ENCODE measurements at regions not wholly inside any gene's neighbourhood (a gene's known extent, or its start where the extent isn't known, plus 50 kb on each side); places are given as distances from the start of the nearest gene placed in this dataset.

GRCh38 chr13:88601949-88602348, 930.8 kb downstream of the SLITRK5 start:
- ChIA-PET CTCF (no interaction called here), POLR2A (no interaction called here)
- Histone ChIP-seq H3K36me3 (ENCODE audit: control insufficient read depth in 2 of 2, insufficient read depth in 1 of 2, low read length in 2 of 2) (no peaks in the 10 kb centered on the region), H3K4me3 (ENCODE audit: low read depth, low read length) (no peak overlapping the region), H3K9me3 (ENCODE audit: control insufficient read depth, insufficient read depth, low read depth, low read length) (no peaks in the 10 kb centered on the region), H3K4me1 (ENCODE audit: control insufficient read depth, insufficient read depth, low read length) (no peaks in the 10 kb centered on the region), H3K27ac (ENCODE audit: extremely low read depth, low read depth, low read length) (no peak overlapping the region)
- TF ChIP-seq EGR2 (tag by site-specific recombination; IDR thresholded peaks at IDR 0.05; ENCODE audit: low read depth) = no peak
- TF ChIP-seq ZNF433 (tag by site-specific recombination; IDR thresholded peaks at IDR 0.05; ENCODE audit: low read depth) = no peak
- TF ChIP-seq ZIC2 (tag by site-specific recombination; IDR thresholded peaks at IDR 0.05) = no peak
- no peak for TF ChIP-seq ZNF488 (tag by site-specific recombination; IDR thresholded peaks at IDR 0.05)
- no peak for TF ChIP-seq BCL11B (tag by site-specific recombination; IDR thresholded peaks at IDR 0.05; ENCODE audit: low read depth)
- TF ChIP-seq ZBTB10 (tag by site-specific recombination; IDR thresholded peaks at IDR 0.05) = no peak
- no peak for TF ChIP-seq ZNF701 (tag by site-specific recombination; IDR thresholded peaks at IDR 0.05)
- no peak for TF ChIP-seq ZNF555 (tag by site-specific recombination; conservative IDR thresholded peaks at IDR 0.05)
- no peak for TF ChIP-seq ZNF530 (tag by site-specific recombination; IDR thresholded peaks at IDR 0.05; ENCODE audit: low read depth)
- TF ChIP-seq FEZF1 (tag by site-specific recombination; IDR thresholded peaks at IDR 0.05) = no peak
- no peak for TF ChIP-seq ZNF660 (tag by site-specific recombination; IDR thresholded peaks at IDR 0.05)
- TF ChIP-seq ZFP37 (tag by site-specific recombination; IDR thresholded peaks at IDR 0.05) = no peak
- no peak for TF ChIP-seq ZNF274 (IDR thresholded peaks at IDR 0.05; ENCODE audit: low read length)
- TF ChIP-seq ZNF274 (tag by site-specific recombination; IDR thresholded peaks at IDR 0.05; ENCODE audit: borderline replicate concordance) = no peak
- no peak for TF ChIP-seq ZNF155 (tag by site-specific recombination; IDR thresholded peaks at IDR 0.05)

- no peaks in the 10 kb centered on the region for H3K36me3 ChIP-seq (ENCODE audit: control insufficient read depth in 2 of 2, insufficient read depth in 1 of 2, low read length in 2 of 2)
- H3K4me1 ChIP-seq (ENCODE audit: control insufficient read depth, insufficient read depth, low read length) = no peaks in the 10 kb centered on the region
- no peak for TF ChIP-seq ZSCAN18 (tag by site-specific recombination; IDR thresholded peaks at IDR 0.05)
- no peak overlapping the region for H3K27ac ChIP-seq (ENCODE audit: extremely low read depth, low read depth, low read length)
- no peak overlapping the region for H3K4me3 ChIP-seq (ENCODE audit: low read depth, low read length)
- ChIA-PET POLR2A (no interaction called here), CTCF (no interaction called here)
- no peaks in the 10 kb centered on the region for H3K9me3 ChIP-seq (ENCODE audit: control insufficient read depth, insufficient read depth, low read depth, low read length)
These were observed 931.9 kb downstream of the SLITRK5 start for GRCh38 chr13:88602786-88603777.

GRCh38 chr13:88617176-88617575, 946.0 kb downstream of the SLITRK5 start:
- Histone ChIP-seq H3K4me1 (ENCODE audit: control insufficient read depth, insufficient read depth, low read length) (no peaks in the 10 kb centered on the region), H3K4me3 (ENCODE audit: low read depth, low read length) (no peak overlapping the region), H3K9me3 (ENCODE audit: control insufficient read depth, insufficient read depth, low read depth, low read length) (no peaks in the 10 kb centered on the region), H3K36me3 (ENCODE audit: control insufficient read depth in 2 of 2, insufficient read depth in 1 of 2, low read length in 2 of 2) (no peaks in the 10 kb centered on the region), H3K27ac (ENCODE audit: extremely low read depth, low read depth, low read length) (no peak overlapping the region)
- ChIA-PET POLR2A (no interaction called here), CTCF (no interaction called here)
- TF ChIP-seq GLIS1 (tag by site-specific recombination; IDR thresholded peaks at IDR 0.05) (no peak), ZBTB11 (tag by site-specific recombination; conservative IDR thresholded peaks at IDR 0.05; ENCODE audit: low read depth) (no peak), PRDM1 (tag by site-specific recombination; IDR thresholded peaks at IDR 0.05) (no peak), SETDB1 (IDR thresholded peaks at IDR 0.05; ENCODE audit: insufficient read length, low read length) (no peak), YY2 (tag by site-specific recombination; IDR thresholded peaks at IDR 0.05) (no peak), ZFP41 (tag by site-specific recombination; IDR thresholded peaks at IDR 0.05; ENCODE audit: borderline replicate concordance) (no peak), ZNF660 (tag by site-specific recombination; IDR thresholded peaks at IDR 0.05) (no peak), ZNF514 (tag by site-specific recombination; IDR thresholded peaks at IDR 0.05) (no peak)

Measured in HEK293 (cell line).